Muscle of leg (tissue), 3 donors: ENCODE measurements at regions not wholly inside any gene's neighbourhood (a gene's known extent, or its start where the extent isn't known, plus 50 kb on each side); places are given as distances from the start of the nearest gene placed in this dataset.
"Not testable (repeated sequence)": the region's sequence is repeated elsewhere in the genome, so short reads cannot be mapped to it uniquely, and the experiment has no call there.

Experiments used
- DNase-seq: peaks from one replicate; pipeline ENCODE4 v3.0.0; 2013
- H3K27ac ChIP-seq: one replicate; pipeline ENCODE4 v1.5.1; 2013; ENCODE audit warnings: mild to moderate bottlenecking, low read length, control low read depth
- H3K27me3 ChIP-seq: one replicate; pipeline ENCODE4 v1.6.1; 2013; ENCODE audit warnings: low read length; ENCODE audit not compliant: control insufficient read depth, insufficient read depth
- H3K36me3 ChIP-seq: one replicate; pipeline ENCODE4 v1.6.1; 2013; ENCODE audit warnings: low read length; ENCODE audit not compliant: control insufficient read depth, insufficient read depth
- H3K4me1 ChIP-seq: one replicate; pipeline ENCODE4 v1.6.1; 2013; ENCODE audit warnings: low read length; ENCODE audit not compliant: control insufficient read depth, insufficient read depth
- H3K4me3 ChIP-seq: one replicate; pipeline ENCODE4 v1.5.1; 2013; ENCODE audit warnings: low read length, control low read depth
- H3K9me3 ChIP-seq: replicated peaks from 2 replicates; pipeline ENCODE4 v1.6.1; 2013; ENCODE audit warnings: low read depth, low read length; ENCODE audit not compliant: control insufficient read depth
- WGBS: methylation state at CpG from one replicate; pipeline ENCODE4 v1.1.5; 2013; ENCODE audit warnings: missing lambda C conversion rate; ENCODE audit not compliant: insufficient coverage; 5-methylcytosine and 5-hydroxymethylcytosine counted together

- WGBS, result 46% methylated on average over 1 of the region's 1 CpG
- H3K27ac ChIP-seq, result no peak overlapping the region
Measured at GRCh38 chr14:105857220-105857825, 330.9 kb downstream of the TMEM121 start.

GRCh38 chr14:105857826-105858675 is 331.7 kb downstream of the TMEM121 start:
- no peaks in the 10 kb centered on the region for H3K4me1 ChIP-seq
- DNase-seq, result no peak
- H3K36me3 ChIP-seq, result no peaks in the 10 kb centered on the region
- no peak overlapping the region for H3K4me3 ChIP-seq
- no peak overlapping the region for H3K27ac ChIP-seq
- H3K27me3 ChIP-seq, result no peaks in the 10 kb centered on the region
- 84% methylated on average over 9 of the region's 9 CpGs for WGBS
- H3K9me3 ChIP-seq, result peaks cover 65% of the 10 kb centered on the region

More at GRCh38 chr14:105857220-105857825, 330.9 kb downstream of the TMEM121 start:
- H3K9me3 ChIP-seq, result peaks cover 67% of the 10 kb centered on the region
- no peaks in the 10 kb centered on the region for H3K36me3 ChIP-seq
- no peak overlapping the region for H3K4me3 ChIP-seq
- H3K4me1 ChIP-seq, result no peaks in the 10 kb centered on the region
- no peak for DNase-seq
- H3K27me3 ChIP-seq, result no peaks in the 10 kb centered on the region

GRCh38 chr14:105858676-105859025 is 332.3 kb downstream of the TMEM121 start:
- Histone ChIP-seq H3K4me1 (no peaks in the 10 kb centered on the region), H3K4me3 (no peak overlapping the region), H3K36me3 (no peaks in the 10 kb centered on the region), H3K27ac (no peak overlapping the region), H3K9me3 (peaks cover 67% of the 10 kb centered on the region), H3K27me3 (no peaks in the 10 kb centered on the region)
- DNase-seq, result no peak
- 90% methylated on average over 2 of the region's 4 CpGs for WGBS

GRCh38 chr14:105859073-105859716 is 332.8 kb downstream of the TMEM121 start:
- DNase-seq, H3K4me3 ChIP-seq, H3K27me3 ChIP-seq, H3K4me1 ChIP-seq, H3K27ac ChIP-seq, H3K36me3 ChIP-seq: not testable (repeated sequence)
- H3K9me3 ChIP-seq, result peaks cover 69% of the 10 kb centered on the region
- WGBS, result 84% methylated on average over 13 of the region's 16 CpGs

GRCh38 chr14:105859717-105860614 is 333.6 kb downstream of the TMEM121 start:
- H3K9me3 ChIP-seq, result peaks cover 71% of the 10 kb centered on the region
- 90% methylated on average over 10 of the region's 11 CpGs for WGBS
- no peaks in the 10 kb centered on the region for H3K4me1 ChIP-seq
- no peak overlapping the region for H3K27ac ChIP-seq
- DNase-seq, result no peak
- no peaks in the 10 kb centered on the region for H3K36me3 ChIP-seq
- no peak overlapping the region for H3K4me3 ChIP-seq
- H3K27me3 ChIP-seq, result no peaks in the 10 kb centered on the region

- Histone ChIP-seq H3K27me3 (no peaks in the 10 kb centered on the region), H3K27ac (no peak overlapping the region), H3K4me1 (no peaks in the 10 kb centered on the region), H3K36me3 (no peaks in the 10 kb centered on the region), H3K9me3 (peaks cover 71% of the 10 kb centered on the region), H3K4me3 (no peak overlapping the region)
- no peak for DNase-seq
- 90% methylated on average over 18 of the region's 22 CpGs for WGBS
Measured at GRCh38 chr14:105860615-105861580, 334.5 kb downstream of the TMEM121 start.

- Histone ChIP-seq H3K4me1 (no peaks in the 10 kb centered on the region), H3K36me3 (no peaks in the 10 kb centered on the region), H3K4me3 (no peak overlapping the region), H3K9me3 (peaks cover 73% of the 10 kb centered on the region), H3K27me3 (no peaks in the 10 kb centered on the region), H3K27ac (no peak overlapping the region)
- DNase-seq, result no peak
- 76% methylated on average over 3 of the region's 11 CpGs for WGBS
Measured at GRCh38 chr14:105861985-105862465, 335.6 kb downstream of the TMEM121 start.

GRCh38 chr14:105862581-105863239 is 336.3 kb downstream of the TMEM121 start:
- Histone ChIP-seq H3K27ac (no peak overlapping the region), H3K4me1 (no peaks in the 10 kb centered on the region), H3K27me3 (no peaks in the 10 kb centered on the region), H3K4me3 (no peak overlapping the region), H3K9me3 (peaks cover 67% of the 10 kb centered on the region), H3K36me3 (no peaks in the 10 kb centered on the region)
- WGBS, result 84% methylated on average over 20 of the region's 20 CpGs
- DNase-seq, result no peak
